Activated CD8-positive, alpha-beta T cell treated with anti-CD3 and anti-CD28 coated beads for 36 hours (primary cell): ENCODE measurements at regions not wholly inside any gene's neighbourhood (a gene's known extent, or its start where the extent isn't known, plus 50 kb on each side); places are given as distances from the start of the nearest gene placed in this dataset.

ENCODE experiments used
- ATAC-seq: fragments of 200-7000 bp; cut with Tn5 transposase; one replicate; pipeline ENCODE4 v1.10.0; 2021; ENCODE audit warnings: mild to moderate bottlenecking, moderate library complexity
- CTCF ChIA-PET: fragments of 350-600 bp; sonication (Branson Sonifier 250); formaldehyde crosslinking; loops from one replicate; lab custom pipeline; 2021; ENCODE audit warnings: antibody characterized with exemption; lab: Charles Lee
- POLR2A ChIA-PET: fragments of 350-600 bp; sonication (Branson Sonifier 250); formaldehyde crosslinking; loops from one replicate; lab custom pipeline; 2021; ENCODE audit warnings: antibody characterized with exemption; lab: Charles Lee
- DNase-seq: peaks from one replicate; pipeline ENCODE4 v3.0.0-alpha.2; 2020
- H3K27ac Mint-ChIP-seq: one replicate; pipeline ENCODE4 v1.8.0; 2021; ENCODE audit warnings: mild to moderate bottlenecking, mixed read lengths
- H3K27me3 Mint-ChIP-seq: one replicate; pipeline ENCODE4 v1.8.0; 2021; ENCODE audit warnings: mixed read lengths
- H3K36me3 Mint-ChIP-seq: one replicate; pipeline ENCODE4 v1.8.0; 2021; ENCODE audit warnings: low read depth, mixed read lengths
- H3K4me1 Mint-ChIP-seq: one replicate; pipeline ENCODE4 v1.8.0; 2021; ENCODE audit warnings: low read depth, mixed read lengths
- H3K4me3 Mint-ChIP-seq: one replicate; pipeline ENCODE4 v1.8.0; 2021; ENCODE audit warnings: mild to moderate bottlenecking, moderate library complexity, mixed read lengths
- H3K9me3 Mint-ChIP-seq: one replicate; pipeline ENCODE4 v1.8.0; 2021; ENCODE audit warnings: mixed read lengths
- CTCF ChIP-seq: fragments of 200-600 bp; IDR thresholded peaks from one replicate; pipeline ENCODE4 v1.8.0; 2022; ENCODE audit warnings: antibody characterized with exemption, mild to moderate bottlenecking
- intact Hi-C: fragments of 100-400 bp; cut with micrococcal nuclease; formaldehyde crosslinking; loops from one replicate; pipeline ENCODE4 v1.10.0; 2022

GRCh38 chr2:120820263-120820952 is 84.7 kb downstream of the GLI2 start:
- DNase-seq (no peak), ATAC-seq (no peak)
- ChIA-PET CTCF (no interaction called here), POLR2A (no interaction called here)
- TF ChIP-seq CTCF: no peak
- Mint-ChIP-seq H3K36me3 (no peaks in the 10 kb centered on the region), H3K27ac (no peak overlapping the region), H3K27me3 (no peaks in the 10 kb centered on the region), H3K4me1 (no peaks in the 10 kb centered on the region), H3K9me3 (no peaks in the 10 kb centered on the region), H3K4me3 (no peak overlapping the region)
- intact Hi-C loops: no loop called here

DNA sequence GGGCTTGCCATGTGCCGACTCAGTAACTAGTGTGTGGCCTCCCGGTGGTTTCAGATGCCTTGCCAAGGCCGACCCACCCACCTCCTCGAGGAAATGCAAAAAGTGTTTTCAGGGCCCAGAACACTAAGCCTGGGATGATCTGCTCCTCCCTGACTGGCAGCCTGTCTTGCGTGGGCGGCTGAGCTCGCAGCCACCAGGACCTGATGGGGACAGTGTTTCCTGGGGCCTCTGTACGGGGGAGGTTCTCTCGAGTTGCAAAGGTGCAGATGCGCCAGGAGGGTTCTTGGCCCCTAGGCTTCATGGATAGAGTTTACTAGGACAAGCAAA is 85.2 kb downstream of the GLI2 start:
- Mint-ChIP-seq H3K4me1 (no peaks in the 10 kb centered on the region), H3K36me3 (no peaks in the 10 kb centered on the region), H3K4me3 (no peak overlapping the region), H3K27me3 (no peaks in the 10 kb centered on the region), H3K9me3 (no peaks in the 10 kb centered on the region), H3K27ac (no peak overlapping the region)
- intact Hi-C loops: no loop called here
- ChIA-PET CTCF (no interaction called here), POLR2A (no interaction called here)
- ATAC-seq: no peak
- TF ChIP-seq CTCF: no peak
- DNase-seq: no peak

DNA sequence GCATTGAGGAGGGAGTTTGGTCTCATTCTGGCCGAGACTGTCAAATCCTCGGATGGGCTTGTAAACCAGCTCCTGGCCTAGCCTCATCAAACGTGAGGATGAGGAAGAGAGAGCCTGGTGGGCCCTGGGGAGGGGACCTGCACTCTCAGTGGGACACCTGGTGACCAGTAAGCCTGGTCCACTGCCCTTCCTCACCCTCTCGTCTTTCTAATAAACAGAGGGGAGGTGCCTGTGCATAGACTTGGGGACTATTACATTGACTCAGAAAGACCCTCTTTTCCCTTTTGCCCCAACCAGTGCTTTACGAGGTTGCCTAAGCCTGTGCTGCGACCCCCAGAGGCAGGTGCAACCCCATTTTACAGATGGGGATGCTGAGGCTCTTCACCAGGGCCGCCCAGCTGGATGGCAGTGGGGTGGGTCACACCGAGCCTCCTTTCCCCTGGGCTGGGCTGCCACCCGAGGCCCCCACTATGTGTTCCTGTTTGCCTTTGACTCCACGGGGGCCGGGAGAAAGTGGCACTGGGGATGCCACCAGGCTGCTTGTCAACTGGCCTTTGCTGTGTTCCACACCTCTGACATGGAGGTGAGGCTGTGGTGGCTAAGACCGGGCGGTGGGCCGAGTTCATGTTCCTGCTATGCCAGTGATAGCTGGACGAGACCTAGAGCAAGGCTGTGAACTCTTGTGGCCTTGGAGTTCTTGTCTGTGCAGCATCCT is 85.9 kb downstream of the GLI2 start:
- Mint-ChIP-seq H3K9me3 (no peaks in the 10 kb centered on the region), H3K36me3 (no peaks in the 10 kb centered on the region), H3K4me3 (no peak overlapping the region), H3K27me3 (no peaks in the 10 kb centered on the region), H3K27ac (no peak overlapping the region), H3K4me1 (no peaks in the 10 kb centered on the region)
- DNase-seq: no peak
- no peak for ATAC-seq
- CTCF ChIA-PET: no interaction called here
- intact Hi-C loops: no loop called here
- no peak for TF ChIP-seq CTCF
- POLR2A ChIA-PET: interaction anchor here (1.6 kb wide), 1 partner anchor 50 kb away, joined by 3 read pairs; no protein-coding TSS in a partner anchor

GRCh38 chr2:120822933-120823332 is 87.3 kb downstream of the GLI2 start:
- Mint-ChIP-seq H3K36me3 (no peaks in the 10 kb centered on the region), H3K27ac (no peak overlapping the region), H3K27me3 (no peaks in the 10 kb centered on the region), H3K4me3 (no peak overlapping the region), H3K9me3 (no peaks in the 10 kb centered on the region), H3K4me1 (no peaks in the 10 kb centered on the region)
- ChIA-PET POLR2A (interaction anchor here (1.6 kb wide), 1 partner anchor 48 kb away, joined by 3 read pairs; no protein-coding TSS in a partner anchor), CTCF (no interaction called here)
- no peak for ATAC-seq
- intact Hi-C loops: no loop called here
- DNase-seq: no peak
- TF ChIP-seq CTCF: no peak

- intact Hi-C loops: no loop called here
- no peaks in the 10 kb centered on the region for H3K27me3 Mint-ChIP-seq
- ATAC-seq: no peak
Observed at GRCh38 chr2:120823551-120823950, 87.9 kb downstream of the GLI2 start.

More at GRCh38 chr2:120823551-120823950, 87.9 kb downstream of the GLI2 start:
- ChIA-PET POLR2A (no interaction called here), CTCF (no interaction called here)
- no peaks in the 10 kb centered on the region for H3K4me1 Mint-ChIP-seq
- no peaks in the 10 kb centered on the region for H3K36me3 Mint-ChIP-seq
- no peaks in the 10 kb centered on the region for H3K9me3 Mint-ChIP-seq
- H3K27ac Mint-ChIP-seq: no peak overlapping the region
- no peak for TF ChIP-seq CTCF
- no peak for DNase-seq
- no peak overlapping the region for H3K4me3 Mint-ChIP-seq
